ENCODE measurements at regions not wholly inside any gene's neighbourhood (a gene's known extent, or its start where the extent isn't known, plus 50 kb on each side); places are given as distances from the start of the nearest gene placed in this dataset.

DNA sequence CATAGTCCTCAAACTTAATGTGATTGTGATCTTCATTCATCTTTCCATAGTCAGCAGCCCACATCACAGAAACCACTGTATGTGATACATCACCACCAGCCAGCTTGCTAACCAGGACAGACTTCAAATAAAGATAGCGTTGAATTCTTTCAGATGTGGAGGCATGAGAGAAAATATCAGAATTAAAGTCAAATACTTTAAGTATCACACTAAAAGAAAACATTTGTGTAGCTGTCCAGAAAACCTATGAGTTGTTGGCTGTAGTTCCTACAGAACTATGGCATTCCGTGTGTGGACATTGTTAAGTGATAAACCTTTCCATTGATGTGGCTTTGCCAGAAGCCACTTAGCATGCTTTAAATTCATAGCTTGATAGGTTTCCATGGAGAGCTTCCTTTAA, 105.1 kb downstream of the LLPH start:
- no peak for TF ChIP-seq NFE2L1 (CRISPR knock-in tag; IDR thresholded peaks at IDR 0.05; ENCODE audit: borderline replicate concordance)
- TF ChIP-seq POLR2AphosphoS5 (IDR thresholded peaks at IDR 0.05; ENCODE audit: low read depth, low read length) = no peak
- TF ChIP-seq SP5 (CRISPR knock-in tag; IDR thresholded peaks at IDR 0.05; ENCODE audit: borderline replicate concordance, low read depth) = no peak
- TF ChIP-seq ARNTL (CRISPR knock-in tag; IDR thresholded peaks at IDR 0.05) = no peak
- no peak for TF ChIP-seq ZNF639 (CRISPR knock-in tag; conservative IDR thresholded peaks at IDR 0.05)
- TF ChIP-seq EP300 (IDR thresholded peaks at IDR 0.05; ENCODE audit: low read depth in 2 of 2, low read length in 2 of 2) = no peak
- no peak for TF ChIP-seq EP300 (CRISPR knock-in tag; IDR thresholded peaks at IDR 0.05; ENCODE audit: borderline replicate concordance)
- no peak for TF ChIP-seq MTA3 (CRISPR knock-in tag; IDR thresholded peaks at IDR 0.05)

Data from HepG2 (cell line).